ENCODE measurements at regions not wholly inside any gene's neighbourhood (a gene's known extent, or its start where the extent isn't known, plus 50 kb on each side); places are given as distances from the start of the nearest gene placed in this dataset.

DNA sequence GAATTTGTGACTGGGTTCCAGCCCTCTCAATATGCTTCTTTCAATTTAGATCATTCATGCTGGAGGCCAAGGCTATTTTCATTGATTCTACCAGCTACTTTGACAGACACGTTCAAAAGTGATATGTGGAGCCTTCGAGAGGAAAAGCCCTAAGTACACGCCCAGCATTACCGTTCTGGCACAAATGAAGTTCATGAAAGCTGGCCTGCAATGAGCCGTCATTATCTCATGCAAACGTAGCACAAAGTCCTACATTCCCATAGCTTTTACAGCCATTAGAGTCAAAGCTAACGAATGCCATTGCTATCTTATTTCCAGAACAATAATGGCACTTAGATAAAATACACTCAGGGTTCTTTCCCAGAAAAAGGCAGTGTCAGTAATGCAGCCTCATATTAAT lies 1237.6 kb downstream of the EFNB2 start:
- no peak for DNase-seq (ENCODE audit: low read depth)

DNA sequence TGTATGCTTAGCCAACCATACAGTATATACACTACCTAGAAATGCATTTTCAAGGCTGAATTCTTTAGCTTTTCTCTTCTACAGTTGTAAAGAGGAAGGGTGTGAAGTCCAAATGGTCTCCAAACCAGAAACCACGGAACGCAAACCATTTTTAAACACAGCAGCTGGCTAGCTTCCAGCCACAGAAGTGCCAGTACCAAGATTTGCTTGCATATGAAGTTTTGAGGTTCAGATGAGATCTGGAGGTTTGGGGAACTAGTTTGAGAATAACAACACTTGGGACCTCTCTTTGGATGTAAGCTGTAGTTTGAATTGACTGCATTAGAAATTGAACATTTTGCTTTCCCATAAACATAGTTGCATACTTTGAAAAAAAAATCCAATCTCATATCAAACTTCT lies 1243.5 kb downstream of the EFNB2 start:
- no peak for DNase-seq (ENCODE audit: low read depth)

DNA sequence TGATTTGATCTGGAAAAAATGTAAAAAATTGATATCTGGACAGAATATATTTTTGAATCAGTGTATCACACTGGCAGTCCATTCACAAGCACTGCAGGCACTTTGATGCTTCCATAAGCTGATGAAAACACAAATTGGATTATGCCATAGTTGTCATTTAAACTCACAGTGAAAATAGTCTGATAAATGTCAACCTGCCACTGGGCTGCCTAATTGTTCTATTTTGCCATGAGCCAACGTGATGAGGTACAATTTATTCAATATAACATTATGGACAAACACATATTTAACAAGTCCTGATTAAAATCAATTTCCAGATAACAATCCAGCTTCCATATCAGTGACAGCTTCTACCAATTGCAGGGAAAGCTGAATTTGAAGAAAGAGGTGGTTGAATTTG lies 1244.9 kb downstream of the EFNB2 start:
- DNase-seq (ENCODE audit: low read depth) = no peak

DNA sequence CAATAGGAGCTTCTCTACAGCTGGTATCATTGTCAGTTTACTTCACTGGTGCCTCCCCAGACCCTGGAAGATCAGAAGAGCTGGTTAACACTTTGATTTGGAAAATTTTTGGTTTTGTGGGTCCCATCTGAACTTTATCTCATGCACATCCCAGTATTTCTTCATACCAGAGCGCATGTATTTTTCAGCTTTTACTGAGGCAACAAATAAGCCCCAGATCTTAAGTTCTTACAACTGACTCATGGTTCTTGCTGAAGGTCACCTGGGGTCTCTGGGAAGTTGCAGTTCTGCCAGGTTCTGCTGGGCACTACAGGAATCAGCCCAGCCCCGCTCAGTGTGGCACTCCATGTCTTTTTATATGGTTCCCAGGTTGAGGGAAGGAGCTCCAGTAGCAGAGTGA lies 1249.9 kb downstream of the EFNB2 start:
- DNase-seq (ENCODE audit: low read depth) = no peak

DNA sequence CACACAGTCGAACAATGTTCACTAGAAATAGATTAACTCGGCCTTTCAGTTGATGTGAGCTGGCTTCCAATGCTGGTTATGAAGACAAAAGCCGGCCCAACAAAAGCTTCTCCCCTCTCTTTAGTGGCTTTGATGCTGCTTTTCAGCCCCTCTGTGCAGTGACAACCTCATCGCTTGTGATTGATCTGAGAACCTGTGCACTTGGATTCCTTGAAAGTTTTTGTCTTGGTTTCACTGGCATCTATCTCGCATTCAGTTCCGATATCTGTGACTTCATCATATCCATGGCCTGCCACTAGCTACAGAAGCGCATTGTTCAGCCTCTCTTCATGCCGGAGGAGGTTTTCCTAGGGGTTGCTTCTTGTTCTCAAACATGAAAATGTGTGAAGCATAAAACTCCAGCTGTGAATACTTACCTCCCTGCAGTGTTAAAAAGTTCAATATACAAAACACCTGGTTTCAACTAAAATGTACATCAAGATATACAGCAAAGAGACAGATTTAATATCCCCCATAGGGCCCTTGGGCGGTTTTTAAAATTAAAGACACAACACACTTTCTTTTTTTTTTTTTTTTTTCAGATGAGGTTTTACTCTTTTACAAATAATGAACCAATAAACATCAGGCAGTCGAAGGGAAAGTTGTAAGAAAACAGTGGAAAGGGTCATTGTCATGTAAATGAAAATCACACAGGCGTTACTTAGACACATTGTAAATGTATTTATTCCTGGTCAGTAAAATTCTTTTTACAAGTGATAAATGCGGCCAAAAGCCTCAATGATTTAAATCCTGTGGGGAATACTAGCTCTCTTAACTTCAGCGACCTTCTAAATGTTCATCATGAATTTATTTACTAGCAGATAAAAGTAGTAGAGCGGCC lies 1252.8 kb downstream of the EFNB2 start:
- DNase-seq (ENCODE audit: low read depth) = no peak

DNA sequence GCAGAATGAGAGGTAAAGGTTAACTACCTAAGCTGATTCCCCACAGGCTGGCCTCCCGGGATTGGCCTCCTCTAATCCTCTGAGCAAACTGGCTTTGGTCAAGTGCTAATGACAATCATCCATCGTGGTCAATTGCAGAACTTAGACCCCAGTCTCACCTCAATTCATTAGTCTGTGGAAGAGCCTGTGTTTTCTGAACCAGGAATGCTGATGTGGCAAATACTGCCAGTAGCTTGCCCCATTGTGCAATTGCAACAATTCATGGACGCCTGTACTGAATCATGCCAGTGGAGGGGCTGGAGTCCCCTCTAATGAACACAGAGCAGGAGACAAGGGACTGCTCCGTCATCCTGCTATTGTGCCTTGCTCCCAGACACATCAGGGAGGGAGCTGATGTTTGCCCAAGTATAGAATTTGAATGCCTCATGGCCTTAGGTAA lies 1256.5 kb downstream of the EFNB2 start:
- DNase-seq (ENCODE audit: low read depth) = no peak

DNA sequence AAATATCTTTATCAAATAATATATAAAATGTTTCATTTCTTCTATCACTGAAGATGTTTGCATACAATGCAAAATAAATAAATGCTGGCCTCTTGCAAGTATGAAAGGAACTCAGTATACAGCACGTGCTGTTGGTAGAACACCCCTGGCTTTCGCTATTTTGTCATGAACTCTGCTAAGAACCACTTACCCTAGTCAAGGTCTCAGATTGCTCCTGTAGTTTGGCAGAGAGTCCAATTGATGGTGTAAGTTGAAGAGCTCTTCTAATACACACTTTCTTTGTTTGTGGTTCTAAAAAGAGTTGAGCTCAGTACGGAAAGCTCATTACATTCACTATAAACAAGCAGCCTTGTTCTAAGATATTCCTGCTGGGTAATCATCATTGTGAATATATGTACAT lies 1258.9 kb downstream of the EFNB2 start:
- DNase-seq (ENCODE audit: low read depth) = no peak

DNA sequence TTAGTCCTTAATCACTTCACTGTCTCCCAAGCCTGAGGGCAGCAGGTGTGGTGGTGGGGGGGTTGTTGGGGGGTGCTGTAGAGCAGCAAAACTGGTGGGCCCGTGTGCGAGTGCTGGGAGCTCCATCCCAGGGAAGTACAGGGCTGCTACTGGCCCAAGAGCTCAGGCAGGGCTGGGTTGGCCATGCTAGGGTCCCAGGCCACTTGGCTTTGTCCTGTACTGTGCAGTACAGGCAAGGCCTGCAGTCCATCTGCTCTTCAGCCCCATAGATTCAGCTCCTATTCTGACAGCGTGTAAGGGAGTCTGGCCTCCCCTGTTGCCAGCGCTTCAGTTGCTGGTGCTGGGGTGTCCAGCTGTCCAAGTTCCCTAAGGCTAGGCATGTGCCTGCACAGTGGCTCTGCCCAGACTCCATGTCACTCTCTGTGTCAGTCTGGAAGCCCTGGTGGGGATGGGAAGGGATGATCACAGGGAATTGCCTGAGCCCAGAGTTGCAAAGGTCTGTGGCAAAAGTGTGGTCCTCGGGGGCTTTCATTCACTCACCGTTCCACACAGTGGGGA lies 1261.7 kb downstream of the EFNB2 start:
- no peak for DNase-seq (ENCODE audit: low read depth)

DNA sequence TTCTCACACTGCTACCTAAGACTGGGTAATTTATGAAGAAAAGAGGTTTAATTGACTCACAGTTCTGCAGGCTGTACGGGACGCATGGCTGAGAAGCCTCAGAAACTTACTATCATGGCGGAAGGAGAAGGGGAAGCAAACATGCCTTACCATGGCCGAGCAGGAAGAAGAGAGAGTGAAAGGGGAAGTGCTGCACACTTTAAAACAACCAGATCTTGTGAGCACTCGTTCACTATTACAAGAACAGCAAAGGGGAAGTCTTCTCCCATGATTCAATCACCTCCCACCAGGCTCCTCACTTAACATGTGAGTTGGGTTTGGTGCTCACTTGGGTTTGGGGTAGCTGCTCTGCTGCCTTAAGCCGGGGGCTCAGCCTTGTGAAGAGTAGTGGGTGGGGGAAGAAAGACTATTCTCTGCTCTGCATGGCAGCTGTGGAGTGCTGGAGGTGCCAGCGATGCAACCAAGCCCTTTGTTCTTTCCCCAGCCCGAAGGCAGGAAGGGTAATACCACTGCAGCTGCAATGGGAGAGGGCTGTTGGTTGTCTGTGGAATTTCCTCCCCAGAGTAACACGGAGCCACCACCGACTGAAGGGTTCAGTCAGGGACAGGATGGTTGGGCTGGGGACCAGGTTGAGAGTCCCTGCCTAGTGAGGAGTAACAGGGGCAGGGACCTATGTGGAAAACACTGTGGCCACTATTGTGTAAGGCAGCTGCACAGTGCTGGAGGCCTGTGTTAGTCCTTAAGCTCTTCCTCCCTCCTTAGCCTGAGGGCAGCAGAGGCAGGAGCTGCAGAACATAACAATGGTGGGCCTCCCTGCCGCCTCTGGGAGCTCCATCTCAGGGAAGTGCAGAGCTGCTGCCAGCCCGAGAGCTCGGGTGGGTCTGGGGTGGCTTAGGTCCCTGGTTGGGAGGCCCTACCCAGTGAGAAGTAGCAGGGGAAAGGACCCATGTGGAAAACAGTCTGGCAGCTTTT lies 1262.5 kb downstream of the EFNB2 start:
- DNase-seq (ENCODE audit: low read depth) = no peak

DNA sequence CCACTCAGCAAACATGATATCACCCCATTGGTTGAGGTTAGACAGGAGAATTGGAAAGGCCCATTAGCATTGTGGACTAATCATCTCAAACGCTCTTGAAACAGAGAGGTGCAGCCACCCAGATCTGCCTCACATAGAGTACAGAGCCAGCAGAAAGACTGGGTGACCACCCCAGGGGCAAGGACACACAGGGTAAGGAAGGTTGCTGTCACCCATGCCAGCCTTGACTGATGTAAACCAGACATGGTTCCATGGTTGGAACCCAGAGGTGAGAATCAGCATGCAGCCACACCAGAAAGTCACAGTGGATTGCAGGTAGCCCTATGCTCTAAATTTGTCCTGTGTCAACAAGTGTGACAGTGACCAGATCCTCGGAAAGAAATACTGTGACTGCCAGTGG lies 1268.8 kb downstream of the EFNB2 start:
- no peak for DNase-seq (ENCODE audit: low read depth)

DNA sequence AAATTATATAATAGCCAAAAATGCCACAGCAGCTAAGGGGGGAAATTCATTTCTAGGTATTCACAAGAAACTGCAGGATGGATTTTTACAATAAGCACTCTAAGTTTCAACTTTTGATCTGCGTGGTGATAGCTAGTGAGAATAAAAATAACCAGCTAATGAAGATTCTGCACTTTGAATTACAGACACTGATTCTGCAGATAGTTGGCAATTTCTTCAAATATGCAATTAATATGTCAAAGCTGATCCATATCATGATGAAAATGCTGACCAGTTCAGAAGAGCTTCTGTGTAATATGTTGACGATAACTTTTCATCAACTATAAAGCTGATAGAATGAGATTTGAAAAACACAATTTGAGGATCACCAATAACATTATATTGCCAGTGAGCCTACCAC lies 1272.9 kb downstream of the EFNB2 start:
- no peak for DNase-seq (ENCODE audit: low read depth)

DNA sequence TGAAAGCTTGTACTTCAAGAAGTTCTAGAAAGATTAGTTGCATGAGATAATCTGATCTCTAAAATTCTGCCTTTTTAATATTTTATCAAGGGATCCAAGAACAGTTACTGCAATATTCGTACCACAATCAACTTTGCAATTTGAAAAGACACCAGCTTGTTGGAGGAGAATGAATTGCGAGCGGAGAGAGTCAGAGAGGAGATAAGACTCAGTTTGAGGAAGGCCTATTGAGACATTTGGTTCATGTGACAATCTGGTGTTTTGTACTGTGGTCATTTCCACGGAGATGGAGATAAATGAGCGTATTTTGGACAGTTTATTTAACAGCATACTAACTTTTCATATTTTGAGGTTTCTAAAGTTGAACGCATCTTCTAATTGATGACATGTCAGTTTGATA lies 1276.0 kb downstream of the EFNB2 start:
- no peak for DNase-seq (ENCODE audit: low read depth)

DNA sequence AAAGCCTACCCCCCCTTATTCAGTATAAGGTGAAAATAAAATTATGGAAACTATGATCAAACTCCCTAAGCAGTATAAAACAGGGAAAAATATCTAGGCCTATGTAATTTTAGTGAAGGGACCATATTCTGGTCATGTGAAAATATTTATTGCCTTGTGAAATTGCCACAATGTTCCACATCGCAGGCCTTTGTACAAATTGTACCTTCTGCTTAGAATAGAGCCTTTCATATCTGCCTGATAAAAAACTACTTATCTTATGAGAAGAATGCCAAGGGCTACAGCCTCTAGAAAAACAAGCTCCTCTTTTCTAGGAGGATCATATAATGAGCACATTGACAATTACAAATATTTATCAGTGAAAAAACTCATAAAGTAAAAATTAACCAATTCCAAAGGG lies 1280.0 kb downstream of the EFNB2 start:
- no peak for DNase-seq (ENCODE audit: low read depth)

DNA sequence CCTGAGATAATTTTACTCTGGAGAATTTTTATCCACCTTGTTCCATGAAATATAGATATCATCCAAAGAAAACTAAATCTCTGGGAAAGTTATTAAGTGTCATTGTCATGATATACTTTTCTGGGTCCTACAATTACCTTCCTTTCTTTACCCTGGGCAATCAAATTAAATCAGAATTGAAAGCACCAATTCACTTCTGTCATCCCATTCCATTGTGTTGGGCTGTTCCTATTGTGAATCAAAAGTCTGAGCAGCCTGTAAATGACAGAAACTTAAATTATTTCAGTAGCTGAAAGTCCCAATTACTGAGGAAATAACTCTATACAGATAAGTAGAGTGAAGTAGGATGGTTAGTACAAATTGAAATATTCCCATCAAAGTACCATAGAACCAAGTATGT lies 1284.2 kb downstream of the EFNB2 start:
- DNase-seq (ENCODE audit: low read depth) = no peak

DNA sequence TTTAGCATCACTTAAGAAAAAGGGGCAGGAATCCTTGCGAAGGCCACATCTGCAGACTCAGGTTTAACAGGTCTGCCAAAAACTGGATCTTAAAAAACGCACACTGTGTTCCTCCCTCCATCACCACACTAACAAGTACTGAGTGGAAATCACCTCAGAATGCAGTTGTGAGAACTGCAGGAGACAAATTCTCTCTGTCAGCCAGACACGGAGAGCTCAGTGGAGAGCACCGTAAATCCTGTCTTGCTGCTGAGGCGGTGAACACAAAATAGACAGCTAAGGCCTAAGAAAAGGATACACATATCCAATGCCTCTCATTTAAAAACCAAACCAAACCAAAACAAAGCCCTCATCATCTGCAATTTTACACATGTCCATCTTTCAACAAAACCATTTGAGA lies 1287.6 kb downstream of the EFNB2 start:
- no peak for DNase-seq (ENCODE audit: low read depth)

DNA sequence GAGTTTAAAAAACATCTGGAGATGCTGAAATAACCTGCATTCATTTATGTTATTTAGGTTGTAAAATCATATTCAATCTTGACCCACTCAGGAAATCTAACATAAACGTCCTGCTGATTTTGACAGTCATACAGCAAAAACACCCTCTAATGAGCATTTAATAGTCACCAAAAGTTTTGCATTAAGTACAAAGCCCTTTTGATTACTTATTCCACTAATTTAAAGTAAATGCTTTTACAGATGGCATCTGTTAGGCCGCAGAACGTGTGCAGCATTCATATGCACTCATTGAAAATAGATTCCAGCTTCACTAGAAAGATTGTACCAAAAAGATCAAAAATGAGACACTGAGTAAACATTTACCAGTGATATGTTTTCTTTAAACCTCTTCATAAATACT lies 1295.1 kb downstream of the EFNB2 start:
- no peak for DNase-seq (ENCODE audit: low read depth)

DNA sequence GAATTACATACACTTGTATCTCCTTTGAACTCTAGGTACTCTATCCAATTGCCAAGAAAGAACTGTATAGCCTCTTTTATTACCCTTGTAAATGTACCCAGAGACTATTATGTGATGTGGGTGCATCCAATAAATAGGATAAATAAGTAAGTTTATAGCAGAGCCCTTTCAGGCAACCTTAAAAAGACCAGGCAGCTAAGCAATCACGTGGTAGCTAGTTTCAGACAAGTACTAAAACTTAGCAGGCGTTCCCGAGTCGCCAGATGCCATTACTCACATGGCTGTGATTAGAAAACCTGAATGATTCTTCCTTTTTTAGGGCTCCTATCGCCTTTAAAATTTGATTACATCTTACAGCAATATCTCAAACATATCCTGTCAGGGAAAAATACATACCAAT lies 1303.0 kb downstream of the EFNB2 start:
- no peak for DNase-seq (ENCODE audit: low read depth)

DNA sequence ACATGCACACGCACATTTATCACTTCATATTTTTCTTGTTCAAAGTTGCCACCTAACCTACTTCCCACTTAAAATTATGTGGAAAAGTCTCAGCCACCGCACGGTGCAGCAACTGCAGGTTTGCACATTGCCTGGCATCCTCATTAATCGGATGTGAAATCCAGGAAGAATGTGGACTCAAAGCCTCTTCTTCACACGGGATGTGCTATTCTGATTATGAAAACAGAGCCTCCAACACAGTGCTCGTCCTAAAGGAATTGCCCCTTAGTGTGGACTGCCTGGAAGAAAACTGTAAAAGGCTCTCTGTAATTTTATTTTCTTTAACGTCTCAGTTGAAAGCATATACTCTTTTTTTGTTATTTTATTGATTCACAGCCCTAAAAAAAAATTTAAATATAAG lies 1303.5 kb downstream of the EFNB2 start:
- no peak for DNase-seq (ENCODE audit: low read depth)

DNA sequence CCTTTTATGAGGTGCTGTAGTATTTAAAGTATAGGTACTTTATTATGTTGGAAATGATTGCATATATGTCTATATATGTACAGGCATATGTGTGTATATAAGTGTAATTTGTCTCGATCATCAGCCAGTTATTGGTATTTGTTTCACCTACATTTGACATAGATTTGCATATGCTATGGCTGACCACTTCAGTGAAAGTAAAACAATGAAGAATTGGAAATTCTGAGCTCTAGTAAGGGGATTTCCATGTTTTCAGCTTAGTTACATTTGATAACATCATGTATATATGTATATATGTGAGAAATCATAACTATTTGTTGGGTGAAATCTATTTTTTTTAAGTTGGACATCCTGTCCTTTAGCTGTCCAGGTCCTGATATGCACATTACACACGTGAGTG lies 1303.9 kb downstream of the EFNB2 start:
- no peak for DNase-seq (ENCODE audit: low read depth)

DNA sequence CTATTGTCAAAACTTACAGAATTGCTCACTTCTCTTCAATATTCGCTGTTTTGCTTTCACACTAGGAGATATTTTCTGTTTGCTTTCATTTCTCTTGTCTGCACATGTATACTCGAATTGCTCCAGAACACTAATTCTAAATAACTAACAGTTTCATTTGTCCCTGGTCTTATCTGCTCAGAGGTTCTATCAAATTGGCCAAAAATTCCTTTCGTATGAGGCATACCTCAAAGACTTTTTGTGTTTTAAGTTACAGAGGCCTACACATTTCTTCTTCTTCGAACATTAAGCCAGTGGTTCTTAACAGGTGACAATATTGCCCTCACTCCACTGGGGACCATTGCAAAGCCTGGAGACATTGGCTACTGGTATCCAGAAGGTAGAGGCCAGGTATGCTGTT lies 1314.6 kb downstream of the EFNB2 start:
- DNase-seq (ENCODE audit: low read depth) = no peak

DNA sequence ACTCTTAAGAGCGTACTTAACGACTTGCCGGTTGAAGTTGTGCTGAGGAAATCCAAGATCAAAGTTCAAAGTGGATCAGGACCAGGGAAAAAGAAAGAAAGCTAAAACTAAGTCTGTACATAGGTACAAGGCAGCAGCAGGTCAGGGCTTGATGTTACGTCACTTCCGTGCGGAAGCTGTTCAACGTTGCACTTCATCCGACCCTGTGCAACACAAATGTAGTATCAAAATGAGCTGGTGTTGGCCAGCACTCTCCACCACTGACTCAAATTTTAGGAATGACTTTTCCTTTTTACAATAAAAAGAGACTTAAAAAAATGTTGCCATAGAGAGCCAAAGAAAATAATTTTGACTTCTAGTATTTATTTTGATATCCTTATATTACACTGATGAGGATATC lies 1315.4 kb downstream of the EFNB2 start:
- no peak for DNase-seq (ENCODE audit: low read depth)

DNA sequence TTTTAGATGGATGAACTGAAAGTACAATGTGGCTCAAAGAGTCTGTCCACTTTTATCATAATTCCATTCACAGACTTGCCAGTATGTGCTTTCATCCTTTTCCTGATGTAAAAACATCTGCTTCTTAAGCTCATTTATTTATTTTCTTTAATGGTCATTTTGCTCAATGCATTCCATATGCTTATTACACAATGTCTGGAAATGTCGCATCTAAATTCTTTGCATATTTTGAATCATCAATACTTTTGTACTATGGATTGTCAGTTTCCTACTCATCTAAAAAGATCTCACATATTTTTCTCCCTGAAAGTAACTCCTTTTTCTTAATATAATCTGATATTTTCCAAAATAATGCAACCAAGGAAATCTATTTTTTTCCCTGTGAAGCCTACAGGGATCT lies 1315.8 kb downstream of the EFNB2 start:
- DNase-seq (ENCODE audit: low read depth) = no peak

DNA sequence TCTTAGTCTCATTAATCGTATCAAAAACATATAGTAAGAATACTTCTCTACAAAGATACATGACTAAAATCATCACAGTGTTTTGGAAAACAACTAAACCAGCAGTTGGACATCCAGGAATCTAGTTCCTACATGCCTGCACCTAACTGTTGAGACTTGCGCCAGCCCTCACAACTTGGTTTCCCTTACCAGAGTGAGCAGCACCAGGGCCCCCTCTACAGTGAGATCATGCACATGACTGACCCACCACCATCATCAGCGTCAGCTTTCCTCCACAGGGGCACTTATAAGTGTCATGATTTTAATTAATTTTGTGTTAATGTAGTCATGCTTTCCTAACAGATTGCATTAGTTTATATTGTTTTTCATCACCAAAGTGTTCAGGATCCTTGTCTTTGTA lies 1322.0 kb downstream of the EFNB2 start:
- no peak for DNase-seq (ENCODE audit: low read depth)

Measured in stimulated activated CD8-positive, alpha-beta memory T cell treated with anti-CD3 and anti-CD28 coated beads, Interleukin-4, amount 100 ng/mL, for 24 hours (primary cell).